ENCODE measurements at regions not wholly inside any gene's neighbourhood (a gene's known extent, or its start where the extent isn't known, plus 50 kb on each side); places are given as distances from the start of the nearest gene placed in this dataset.

DNA sequence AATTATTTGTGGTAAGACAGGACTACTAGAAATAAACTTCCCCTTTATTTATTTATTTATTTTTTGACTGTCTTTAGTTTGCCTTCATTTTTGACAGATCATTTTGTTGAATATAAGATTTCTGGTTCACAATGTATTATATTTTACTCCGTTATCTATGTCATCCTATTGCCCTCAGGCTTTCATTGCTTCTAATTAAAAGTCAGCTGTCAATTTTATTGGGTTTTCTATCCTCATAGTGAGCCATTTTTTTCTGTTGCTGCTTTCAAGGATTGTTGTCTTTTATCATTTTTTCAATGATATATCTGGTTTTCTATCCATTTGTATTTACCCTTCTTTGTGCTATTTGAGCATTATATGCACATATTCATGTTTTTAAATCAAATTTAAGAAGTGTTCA is 866.2 kb downstream of the LRRIQ3 start:
- DNase-seq (no peak), ATAC-seq (no peak)
- H3K4me1 ChIP-seq (ENCODE audit: low read depth) = no peaks in the 10 kb centered on the region
- no peak overlapping the region for H3K4me3 ChIP-seq
- H3K9me3 ChIP-seq = peaks cover 12% of the 10 kb centered on the region
- intact Hi-C loops (cut with DNase I, micrococcal nuclease) = no loop called here
- H3K36me3 ChIP-seq (ENCODE audit: low read depth) = no peaks in the 10 kb centered on the region
- TF ChIP-seq, protein P1, sequence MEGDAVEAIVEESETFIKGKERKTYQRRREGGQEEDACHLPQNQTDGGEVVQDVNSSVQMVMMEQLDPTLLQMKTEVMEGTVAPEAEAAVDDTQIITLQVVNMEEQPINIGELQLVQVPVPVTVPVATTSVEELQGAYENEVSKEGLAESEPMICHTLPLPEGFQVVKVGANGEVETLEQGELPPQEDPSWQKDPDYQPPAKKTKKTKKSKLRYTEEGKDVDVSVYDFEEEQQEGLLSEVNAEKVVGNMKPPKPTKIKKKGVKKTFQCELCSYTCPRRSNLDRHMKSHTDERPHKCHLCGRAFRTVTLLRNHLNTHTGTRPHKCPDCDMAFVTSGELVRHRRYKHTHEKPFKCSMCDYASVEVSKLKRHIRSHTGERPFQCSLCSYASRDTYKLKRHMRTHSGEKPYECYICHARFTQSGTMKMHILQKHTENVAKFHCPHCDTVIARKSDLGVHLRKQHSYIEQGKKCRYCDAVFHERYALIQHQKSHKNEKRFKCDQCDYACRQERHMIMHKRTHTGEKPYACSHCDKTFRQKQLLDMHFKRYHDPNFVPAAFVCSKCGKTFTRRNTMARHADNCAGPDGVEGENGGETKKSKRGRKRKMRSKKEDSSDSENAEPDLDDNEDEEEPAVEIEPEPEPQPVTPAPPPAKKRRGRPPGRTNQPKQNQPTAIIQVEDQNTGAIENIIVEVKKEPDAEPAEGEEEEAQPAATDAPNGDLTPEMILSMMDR (IDR thresholded peaks at IDR 0.05) = no peak

- H3K36me3 ChIP-seq (ENCODE audit: low read depth) = no peaks in the 10 kb centered on the region
- H3K4me1 ChIP-seq (ENCODE audit: low read depth) = no peaks in the 10 kb centered on the region
- DNase-seq = peak in 1 of 3 donors; percentile 9
- no peak overlapping the region for H3K4me3 ChIP-seq
- TF ChIP-seq, protein P1 (IDR thresholded peaks at IDR 0.05) = no peak
- H3K9me3 ChIP-seq = peaks cover 3% of the 10 kb centered on the region
- intact Hi-C loops (cut with DNase I, micrococcal nuclease) = no loop called here
- ATAC-seq = no peak
Measured at GRCh38 chr1:73327998-73328397, 870.0 kb downstream of the LRRIQ3 start.

DNA sequence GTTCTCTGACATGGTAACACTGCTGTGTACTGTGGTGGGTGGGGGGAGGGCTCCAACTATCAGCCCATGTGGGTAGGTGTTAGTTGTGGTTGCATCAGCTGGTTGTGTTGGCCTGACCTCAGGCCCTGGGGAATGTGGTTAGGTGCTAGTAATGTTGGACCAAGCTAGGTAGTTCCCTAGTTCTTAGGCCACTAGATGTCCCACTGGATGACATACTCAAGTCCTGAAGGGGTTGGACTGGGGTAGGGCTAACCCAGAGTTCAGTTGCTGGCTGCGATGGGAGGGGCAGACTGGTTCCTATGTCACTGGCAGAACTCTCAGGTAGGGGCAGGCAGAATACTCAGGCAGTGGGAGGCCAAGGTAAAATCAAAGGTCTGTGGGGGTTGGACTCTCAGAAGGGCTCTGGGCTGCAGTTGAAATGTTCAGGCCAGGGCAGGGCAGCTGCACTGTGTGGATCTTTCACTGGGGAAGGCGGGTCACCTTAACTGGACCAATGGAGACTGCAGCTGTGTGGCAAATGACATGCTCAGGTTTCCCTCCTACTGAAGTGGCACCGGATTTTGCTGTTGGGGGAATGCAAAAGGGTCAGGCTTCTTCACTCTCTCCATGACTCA is 870.7 kb downstream of the LRRIQ3 start:
- intact Hi-C loops (cut with DNase I, micrococcal nuclease) = no loop called here
- TF ChIP-seq, protein P1 (IDR thresholded peaks at IDR 0.05) = no peak
- ATAC-seq (no peak), DNase-seq (no peak)
- no peak overlapping the region for H3K4me3 ChIP-seq
- H3K4me1 ChIP-seq (ENCODE audit: low read depth) = no peaks in the 10 kb centered on the region
- no peaks in the 10 kb centered on the region for H3K36me3 ChIP-seq (ENCODE audit: low read depth)
- H3K9me3 ChIP-seq = no peaks in the 10 kb centered on the region

DNA sequence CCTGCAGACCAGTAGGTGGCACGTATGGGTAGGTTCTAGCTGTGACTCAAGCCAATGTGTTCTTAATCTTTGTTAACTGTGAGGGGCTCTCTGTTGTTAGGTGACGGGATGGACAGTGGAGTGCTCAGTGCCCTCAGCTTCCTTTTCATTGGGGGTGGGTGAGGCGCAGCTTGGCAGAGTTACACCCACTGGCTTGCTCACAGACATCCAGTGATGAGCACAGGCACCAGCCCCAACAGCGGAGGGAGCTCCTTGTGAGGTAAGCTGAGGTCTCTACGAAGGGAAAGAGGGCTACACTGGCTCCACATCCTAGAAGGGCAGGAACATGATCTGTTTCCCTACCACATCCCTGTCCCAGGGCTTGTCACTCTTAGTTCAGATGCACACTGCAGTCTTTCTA is 871.3 kb downstream of the LRRIQ3 start:
- no peak for ATAC-seq

GRCh38 chr1:73310797-73311381 is 887.1 kb downstream of the LRRIQ3 start:
- Histone ChIP-seq H3K9me3 (no peaks in the 10 kb centered on the region), H3K4me3 (no peak overlapping the region), H3K36me3 (ENCODE audit: low read depth) (no peaks in the 10 kb centered on the region), H3K4me1 (ENCODE audit: low read depth) (no peaks in the 10 kb centered on the region)
- intact Hi-C loops (cut with DNase I, micrococcal nuclease) = no loop called here
- ATAC-seq (no peak), DNase-seq (no peak)
- TF ChIP-seq, protein P1 (IDR thresholded peaks at IDR 0.05) = no peak

More for the DNA sequence above, 871.3 kb downstream of the LRRIQ3 start:
- intact Hi-C loops (cut with DNase I, micrococcal nuclease) = no loop called here
- TF ChIP-seq, protein P1 (IDR thresholded peaks at IDR 0.05) = no peak
- DNase-seq = peak in 1 of 3 donors; percentile 12
- H3K36me3 ChIP-seq (ENCODE audit: low read depth) = no peaks in the 10 kb centered on the region
- H3K4me1 ChIP-seq (ENCODE audit: low read depth) = no peaks in the 10 kb centered on the region
- H3K9me3 ChIP-seq = no peaks in the 10 kb centered on the region
- no peak overlapping the region for H3K4me3 ChIP-seq
